Caco-2 (cell line): ENCODE measurements at regions not wholly inside any gene's neighbourhood (a gene's known extent, or its start where the extent isn't known, plus 50 kb on each side); places are given as distances from the start of the nearest gene placed in this dataset.

Experiments used
- BruUV-seq: library from RNA; stranded (reverse); fragments of 400-500 nt; replicated peaks from 2 replicates; lab custom pipeline; 2021; lab: Mats Ljungman, UMichigan
- CTCF ChIA-PET: fragments of 300-600 bp; sonication (Branson Sonifier 250); formaldehyde crosslinking; loops from one replicate; lab custom pipeline; 2022; ENCODE audit warnings: antibody characterized with exemption; lab: Charles Lee
- POLR2A ChIA-PET: fragments of 300-600 bp; sonication (Branson Sonifier 250); formaldehyde crosslinking; loops from one replicate; lab custom pipeline; 2022; ENCODE audit warnings: antibody characterized with exemption; lab: Charles Lee
- DNase-seq, 2 experiments: peaks; one replicate each; pipeline versions ENCODE4 v3.0.0 to v3.0.0-alpha.2; 2020 to 2022
- H3K27me3 ChIP-seq: replicated peaks from 2 replicates; pipeline ENCODE4 v1.6.0; 2011; ENCODE audit warnings: low read length; ENCODE audit not compliant: control insufficient read depth, insufficient read depth
- H3K36me3 ChIP-seq: 2 replicates; pipeline ENCODE4 v1.5.1; 2011; ENCODE audit warnings: low read length; ENCODE audit not compliant: control insufficient read depth, insufficient read depth
- H3K4me1 ChIP-seq: fragments of 250-450 bp; sonication (Bioruptor Pico); 2 replicates; pipeline ENCODE4 v1.5.1; 2020; ENCODE audit warnings: mild to moderate bottlenecking
- H3K4me3 ChIP-seq: 2 replicates; pipeline ENCODE4 v1.5.1; 2011; ENCODE audit warnings: low read depth, mild to moderate bottlenecking, control low read depth, low read length
- H3K9me3 ChIP-seq: fragments of 250-450 bp; sonication (Bioruptor Pico); 2 replicates; pipeline ENCODE4 v1.5.1; 2020; ENCODE audit warnings: mild to moderate bottlenecking, moderate library complexity
- H3K27ac Mint-ChIP-seq: one replicate; pipeline ENCODE4 v1.8.0; 2022; ENCODE audit warnings: mixed read lengths; ENCODE audit not compliant: unreplicated experiment
- H3K27me3 Mint-ChIP-seq: one replicate; pipeline ENCODE4 v1.8.0; 2022; ENCODE audit warnings: mixed read lengths; ENCODE audit not compliant: insufficient read depth, unreplicated experiment
- H3K36me3 Mint-ChIP-seq: one replicate; pipeline ENCODE4 v1.8.0; 2022; ENCODE audit warnings: mild to moderate bottlenecking, mixed read lengths; ENCODE audit not compliant: insufficient read depth, unreplicated experiment
- H3K4me1 Mint-ChIP-seq: one replicate; pipeline ENCODE4 v1.8.0; 2022; ENCODE audit warnings: low read depth, mixed read lengths; ENCODE audit not compliant: unreplicated experiment
- H3K4me3 Mint-ChIP-seq: one replicate; pipeline ENCODE4 v1.8.0; 2022; ENCODE audit warnings: mild to moderate bottlenecking, moderate library complexity, mixed read lengths; ENCODE audit not compliant: unreplicated experiment
- H3K9me3 Mint-ChIP-seq: one replicate; pipeline ENCODE4 v1.8.0; 2022; ENCODE audit warnings: mixed read lengths; ENCODE audit not compliant: unreplicated experiment
- CTCF ChIP-seq, 2 experiments: fragments of 200-600 bp in 1 of 2; IDR thresholded peaks; 1 replicate in 1 of 2; 2 replicates in 1 of 2; pipeline versions ENCODE4 v1.5.1 to v1.8.0; 2011 to 2022; ENCODE audit warnings: antibody characterized with exemption in 1 of 2, control low read depth in 1 of 2, inconsistent platforms in 1 of 2, low read depth in 1 of 2, low read length in 1 of 2, mild to moderate bottlenecking in 1 of 2, moderate library complexity in 1 of 2; ENCODE audit not compliant: insufficient read depth in 1 of 2, severe bottlenecking in 1 of 2, unreplicated experiment in 1 of 2
- intact Hi-C: fragments of 100-400 bp; cut with micrococcal nuclease; formaldehyde crosslinking; loops from one replicate; pipeline ENCODE4 v1.10.0; 2022; ENCODE audit not compliant: unreplicated experiment

- CTCF ChIA-PET, result no interaction called here
- intact Hi-C loops, result no loop called here
Observed at GRCh38 chr7:54847921-54848320, 88.9 kb upstream of the SEC61G start.

GRCh38 chr7:54856856-54857255, 97.8 kb upstream of the SEC61G start:
- Mint-ChIP-seq H3K9me3 (peaks cover 21% of the 10 kb centered on the region), H3K27me3 (peaks cover 16% of the 10 kb centered on the region), H3K4me1 (no peaks in the 10 kb centered on the region), H3K36me3 (no peaks in the 10 kb centered on the region), H3K4me3 (no peak overlapping the region), H3K27ac (no peak overlapping the region)
- no TSS peak for BruUV-seq
- no peaks in the 10 kb centered on the region for H3K4me1 ChIP-seq
- H3K36me3 ChIP-seq, result no peaks in the 10 kb centered on the region
- no peak for DNase-seq
- no peak for TF ChIP-seq CTCF (IDR thresholded peaks at IDR 0.05; ENCODE audit: insufficient read depth in 1 of 2, low read depth in 1 of 2, low read length in 1 of 2, severe bottlenecking in 1 of 2, unreplicated experiment in 1 of 2)
- POLR2A ChIA-PET, result no interaction called here
- H3K4me3 ChIP-seq, result no peak overlapping the region
- H3K27me3 ChIP-seq, result no peaks in the 10 kb centered on the region
- no peaks in the 10 kb centered on the region for H3K9me3 ChIP-seq
- intact Hi-C loops, result no loop called here
- CTCF ChIA-PET, result no interaction called here

More at GRCh38 chr7:54847921-54848320, 88.9 kb upstream of the SEC61G start:
- Mint-ChIP-seq H3K4me3 (no peak overlapping the region), H3K9me3 (peaks cover 22% of the 10 kb centered on the region), H3K27ac (no peak overlapping the region), H3K27me3 (peaks cover 8% of the 10 kb centered on the region), H3K36me3 (no peaks in the 10 kb centered on the region), H3K4me1 (no peaks in the 10 kb centered on the region)
- BruUV-seq, result no TSS peak
- no peak for DNase-seq
- H3K4me1 ChIP-seq, result no peaks in the 10 kb centered on the region
- POLR2A ChIA-PET, result no interaction called here
- H3K4me3 ChIP-seq, result no peak overlapping the region
- H3K9me3 ChIP-seq, result no peaks in the 10 kb centered on the region
- H3K27me3 ChIP-seq, result no peaks in the 10 kb centered on the region
- TF ChIP-seq CTCF (IDR thresholded peaks at IDR 0.05; ENCODE audit: insufficient read depth in 1 of 2, low read depth in 1 of 2, low read length in 1 of 2, severe bottlenecking in 1 of 2, unreplicated experiment in 1 of 2), result no peak
- H3K36me3 ChIP-seq, result no peaks in the 10 kb centered on the region

GRCh38 chr7:54857294-54857693, 98.3 kb upstream of the SEC61G start:
- H3K9me3 Mint-ChIP-seq, result peaks cover 17% of the 10 kb centered on the region
- H3K4me1 ChIP-seq, result no peaks in the 10 kb centered on the region
- DNase-seq, result no peak
- H3K27me3 ChIP-seq, result no peaks in the 10 kb centered on the region
- TF ChIP-seq CTCF (IDR thresholded peaks at IDR 0.05; ENCODE audit: insufficient read depth in 1 of 2, low read depth in 1 of 2, low read length in 1 of 2, severe bottlenecking in 1 of 2, unreplicated experiment in 1 of 2), result no peak
- no peaks in the 10 kb centered on the region for H3K36me3 Mint-ChIP-seq
- no peak overlapping the region for H3K27ac Mint-ChIP-seq
- no peak overlapping the region for H3K4me3 Mint-ChIP-seq
- no peaks in the 10 kb centered on the region for H3K36me3 ChIP-seq
- BruUV-seq, result no TSS peak
- no peaks in the 10 kb centered on the region for H3K9me3 ChIP-seq
- H3K4me3 ChIP-seq, result no peak overlapping the region
- POLR2A ChIA-PET, result no interaction called here
- peaks cover 16% of the 10 kb centered on the region for H3K27me3 Mint-ChIP-seq
- intact Hi-C loops, result no loop called here
- H3K4me1 Mint-ChIP-seq, result no peaks in the 10 kb centered on the region
- CTCF ChIA-PET, result no interaction called here
